Mesenchymal stem cell (in vitro differentiated cells and primary cell): ENCODE measurements at regions not wholly inside any gene's neighbourhood (a gene's known extent, or its start where the extent isn't known, plus 50 kb on each side); places are given as distances from the start of the nearest gene placed in this dataset.
A peak's percentile ranks its signal among the peaks of the same experiment; 100 is the strongest.

Experiments used
- DNase-seq: peaks from one replicate; pipeline ENCODE4 v3.0.0-alpha.2; 2013
- H2AFZ ChIP-seq: one replicate; pipeline ENCODE4 v1.6.1; 2013; ENCODE audit warnings: low read depth, mild to moderate bottlenecking, control low read depth, inconsistent platforms, low read length, moderate library complexity
- H2AK5ac ChIP-seq: 2 replicates; pipeline ENCODE4 v1.6.1; 2013; ENCODE audit warnings: low read length, moderate library complexity, mild to moderate bottlenecking, inconsistent platforms; ENCODE audit not compliant: severe bottlenecking
- H2BK120ac ChIP-seq: one replicate; pipeline ENCODE4 v1.6.1; 2013; ENCODE audit warnings: low read depth, mild to moderate bottlenecking, inconsistent platforms, low read length, moderate library complexity
- H2BK12ac ChIP-seq, 2 experiments: one replicate each; pipeline ENCODE4 v1.6.1; 2013; ENCODE audit warnings: inconsistent platforms in 2 of 2, low read length in 2 of 2, mild to moderate bottlenecking in 2 of 2, moderate library complexity in 2 of 2, control low read depth in 1 of 2
- H2BK15ac ChIP-seq: one replicate; pipeline ENCODE4 v1.6.1; 2013; ENCODE audit warnings: mild to moderate bottlenecking, low read depth, inconsistent platforms; ENCODE audit not compliant: poor library complexity, severe bottlenecking
- H2BK5ac ChIP-seq: 2 replicates; pipeline ENCODE4 v1.6.1; 2013; ENCODE audit warnings: low read depth, mild to moderate bottlenecking, low read length, control low read depth, inconsistent platforms; ENCODE audit not compliant: poor library complexity, severe bottlenecking
- H3K14ac ChIP-seq, 2 experiments: one replicate each; pipeline ENCODE4 v1.6.1; 2013; ENCODE audit warnings: inconsistent platforms in 2 of 2, low read length in 2 of 2, control low read depth in 1 of 2, mild to moderate bottlenecking in 1 of 2, moderate library complexity in 1 of 2
- H3K18ac ChIP-seq, 2 experiments: one replicate each; pipeline ENCODE4 v1.6.1; 2013; ENCODE audit warnings: inconsistent platforms in 2 of 2, low read length in 2 of 2, control low read depth in 1 of 2, low read depth in 1 of 2, mild to moderate bottlenecking in 1 of 2
- H3K23ac ChIP-seq, 2 experiments: one replicate each; pipeline ENCODE4 v1.6.1; 2013; ENCODE audit warnings: inconsistent platforms in 2 of 2, low read length in 2 of 2, mild to moderate bottlenecking in 2 of 2, moderate library complexity in 2 of 2, control low read depth in 1 of 2
- H3K27ac ChIP-seq: 2 replicates; pipeline ENCODE4 v1.5.1; 2013; ENCODE audit warnings: mild to moderate bottlenecking, moderate library complexity, low read length, control low read depth, inconsistent platforms; ENCODE audit not compliant: poor library complexity, severe bottlenecking
- H3K27me3 ChIP-seq, 2 experiments: 2 replicates each; pipeline versions ENCODE4 v1.6.1 to v1.7.0; 2013; ENCODE audit warnings: low read length in 2 of 2, mild to moderate bottlenecking in 2 of 2, moderate library complexity in 2 of 2, control low read depth in 1 of 2, inconsistent platforms in 1 of 2; ENCODE audit not compliant: control insufficient read depth in 1 of 2, insufficient read depth in 1 of 2
- H3K36me3 ChIP-seq, 2 experiments: 2 replicates each; pipeline versions ENCODE4 v1.6.1 to v1.7.0; 2013; ENCODE audit warnings: low read length in 2 of 2, control low read depth in 1 of 2, inconsistent platforms in 1 of 2, low read depth in 1 of 2, mild to moderate bottlenecking in 1 of 2; ENCODE audit not compliant: insufficient read depth in 2 of 2, control insufficient read depth in 1 of 2
- H3K4ac ChIP-seq, 2 experiments: one replicate each; pipeline ENCODE4 v1.6.1; 2013; ENCODE audit warnings: inconsistent platforms in 2 of 2, low read length in 2 of 2, mild to moderate bottlenecking in 2 of 2, moderate library complexity in 2 of 2, control low read depth in 1 of 2, low read depth in 1 of 2
- H3K4me1 ChIP-seq: 2 replicates; pipeline ENCODE4 v1.6.1; 2013; ENCODE audit warnings: low read depth, low read length, control low read depth; ENCODE audit not compliant: control insufficient read depth, insufficient read depth
- H3K4me2 ChIP-seq: 2 replicates; pipeline ENCODE4 v1.6.1; 2013; ENCODE audit warnings: low read length, mild to moderate bottlenecking, inconsistent platforms; ENCODE audit not compliant: poor library complexity, severe bottlenecking
- H3K4me3 ChIP-seq, 2 experiments: 2 replicates each; pipeline versions ENCODE4 v1.5.1 to v1.7.0; 2013; ENCODE audit warnings: low read length in 2 of 2, mild to moderate bottlenecking in 2 of 2, control low read depth in 1 of 2, low read depth in 1 of 2; ENCODE audit not compliant: insufficient read depth in 1 of 2
- H3K79me1 ChIP-seq: replicated peaks from 2 replicates; pipeline ENCODE4 v1.6.1; 2013; ENCODE audit warnings: mild to moderate bottlenecking, control low read depth, low read length, inconsistent platforms; ENCODE audit not compliant: poor library complexity, severe bottlenecking
- H3K9ac ChIP-seq: 2 replicates; pipeline ENCODE4 v1.7.0; 2013; ENCODE audit warnings: mild to moderate bottlenecking, low read length, moderate library complexity
- H3K9me3 ChIP-seq: 2 replicates; pipeline ENCODE4 v1.7.0; 2013; ENCODE audit warnings: mild to moderate bottlenecking, low read length; ENCODE audit not compliant: control insufficient read depth
- H4K8ac ChIP-seq: one replicate; pipeline ENCODE4 v1.6.1; 2013; ENCODE audit warnings: inconsistent platforms, mild to moderate bottlenecking, low read length, moderate library complexity
- H4K91ac ChIP-seq: one replicate; pipeline ENCODE4 v1.6.1; 2013; ENCODE audit warnings: mild to moderate bottlenecking, low read length, inconsistent platforms
- WGBS: methylation state at CpG from one replicate; pipeline ENCODE4 v1.1.7; 2013; ENCODE audit warnings: mixed read lengths; 5-methylcytosine and 5-hydroxymethylcytosine counted together

GRCh38 chr20:52379723-52380336, 188.3 kb upstream of the ZFP64 start:
- Histone ChIP-seq H3K4me2 (no peak overlapping the region), H3K27ac (no peak overlapping the region), H2AFZ (no peak overlapping the region), H3K79me1 (no peaks in the 10 kb centered on the region), H3K23ac (no peak overlapping the region), H4K8ac (no peak overlapping the region), H2BK5ac (no peak overlapping the region), H3K4ac (no peak overlapping the region), H4K91ac (no peak overlapping the region), H2BK12ac (no peak overlapping the region), H3K18ac (no peak overlapping the region), H2BK120ac (no peak overlapping the region), H3K9me3 (peaks cover 6% of the 10 kb centered on the region), H3K27me3 (no peaks in the 10 kb centered on the region), H3K9ac (no peak overlapping the region), H3K14ac (no peak overlapping the region), H3K4me1 (no peaks in the 10 kb centered on the region), H2AK5ac (no peak overlapping the region), H3K4me3 (no peak overlapping the region), H3K36me3 (no peaks in the 10 kb centered on the region), H2BK15ac (no peak overlapping the region)
- DNase-seq, result peak; percentile 20
- 56% methylated on average over 7 of the region's 7 CpGs for WGBS

GRCh38 chr20:52372169-52372568, 180.6 kb upstream of the ZFP64 start:
- Histone ChIP-seq H3K18ac (no peak overlapping the region), H3K4ac (no peak overlapping the region), H3K4me2 (no peak overlapping the region), H3K36me3 (no peaks in the 10 kb centered on the region), H3K4me3 (no peak overlapping the region), H2BK12ac (no peak overlapping the region), H3K4me1 (no peaks in the 10 kb centered on the region), H4K91ac (no peak overlapping the region), H3K9me3 (no peaks in the 10 kb centered on the region), H2BK120ac (no peak overlapping the region), H2AK5ac (no peak overlapping the region), H3K27me3 (peaks cover 0 to 8% of the 10 kb centered on the region in 2 experiments), H2BK15ac (no peak overlapping the region), H3K9ac (no peak overlapping the region), H3K14ac (no peak overlapping the region), H3K79me1 (no peaks in the 10 kb centered on the region), H2AFZ (no peak overlapping the region), H3K27ac (no peak overlapping the region), H2BK5ac (no peak overlapping the region), H4K8ac (no peak overlapping the region), H3K23ac (no peak overlapping the region)
- WGBS, result 73% methylated on average over 4 of the region's 4 CpGs
- no peak for DNase-seq

DNA sequence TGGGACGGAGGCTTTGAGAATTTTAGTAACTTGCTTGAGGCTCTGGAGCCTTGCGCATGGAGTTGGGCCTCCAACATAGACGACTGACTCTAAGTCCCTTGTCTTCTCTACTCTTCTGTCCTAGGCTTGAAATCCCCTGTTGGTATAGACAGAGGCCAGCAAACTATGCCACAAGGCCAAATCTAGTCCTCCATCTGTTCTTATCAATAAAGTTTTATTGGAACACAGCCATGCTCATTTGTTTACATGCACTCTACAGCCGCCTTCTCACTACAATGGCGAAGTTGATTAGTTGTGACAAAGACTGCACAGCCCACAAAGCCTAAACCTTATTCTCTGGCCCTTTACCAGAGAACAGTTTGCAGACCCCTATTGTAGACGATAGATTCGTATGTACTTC, 174.1 kb upstream of the ZFP64 start:
- Histone ChIP-seq H3K27me3 (no peaks in the 10 kb centered on the region), H2AK5ac (no peak overlapping the region), H3K27ac (no peak overlapping the region), H3K36me3 (no peaks in the 10 kb centered on the region), H3K9ac (no peak overlapping the region), H3K79me1 (no peaks in the 10 kb centered on the region), H3K4me1 (no peaks in the 10 kb centered on the region), H2BK120ac (no peak overlapping the region), H3K18ac (no peak overlapping the region), H3K9me3 (no peaks in the 10 kb centered on the region), H3K23ac (no peak overlapping the region), H2BK5ac (no peak overlapping the region), H4K91ac (no peak overlapping the region), H2BK12ac (no peak overlapping the region), H4K8ac (no peak overlapping the region), H3K4ac (no peak overlapping the region), H2BK15ac (no peak overlapping the region), H3K4me3 (no peak overlapping the region), H3K14ac (no peak overlapping the region), H3K4me2 (no peak overlapping the region), H2AFZ (no peak overlapping the region)
- WGBS, result 94% methylated on average over 7 of the region's 7 CpGs
- no peak for DNase-seq

DNA sequence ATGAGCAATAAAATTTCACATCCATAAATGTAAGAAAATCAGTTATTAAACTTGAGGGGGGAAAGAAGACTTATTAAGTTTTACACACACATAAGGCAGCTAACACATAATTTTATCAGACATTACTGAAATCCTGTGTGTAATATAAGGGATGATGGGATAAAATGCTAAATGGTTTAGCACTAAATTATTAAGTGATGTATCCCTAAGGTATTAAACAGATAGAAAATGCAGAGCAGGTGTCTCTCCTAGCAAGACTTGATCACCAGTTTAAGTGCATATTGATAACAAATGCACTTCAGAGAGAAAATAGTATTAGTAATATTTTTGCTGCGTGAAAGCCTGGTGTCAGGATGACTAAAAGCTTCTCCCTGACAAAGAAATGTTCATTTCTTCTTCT, 172.8 kb upstream of the ZFP64 start:
- Histone ChIP-seq H3K4ac (no peak overlapping the region), H3K9me3 (no peaks in the 10 kb centered on the region), H3K18ac (no peak overlapping the region), H3K9ac (no peak overlapping the region), H2BK5ac (no peak overlapping the region), H3K4me1 (no peaks in the 10 kb centered on the region), H3K79me1 (no peaks in the 10 kb centered on the region), H4K91ac (no peak overlapping the region), H3K23ac (no peak overlapping the region), H3K4me3 (no peak overlapping the region), H3K27ac (no peak overlapping the region), H2BK12ac (no peak overlapping the region), H3K14ac (no peak overlapping the region), H3K36me3 (no peaks in the 10 kb centered on the region), H2BK15ac (no peak overlapping the region), H2AFZ (no peak overlapping the region), H4K8ac (no peak overlapping the region), H2AK5ac (no peak overlapping the region), H2BK120ac (no peak overlapping the region), H3K4me2 (no peak overlapping the region), H3K27me3 (no peaks in the 10 kb centered on the region)
- no peak for DNase-seq
- WGBS, result no CpG with 5 or more reads among the region's 1 CpG
